Smooth muscle cell (in vitro differentiated cells): ENCODE measurements at regions not wholly inside any gene's neighbourhood (a gene's known extent, or its start where the extent isn't known, plus 50 kb on each side); places are given as distances from the start of the nearest gene placed in this dataset.

Experiments used
- DNase-seq: peaks from one replicate; lab custom pipeline; 2025; ENCODE audit not compliant: unreplicated experiment; lab: John Stamatoyannopoulos, UW
- H2AFZ ChIP-seq: fragments of 200-600 bp; sonication (generic); 2 replicates; pipeline ENCODE4 v1.6.0; 2016; ENCODE audit warnings: antibody characterized with exemption, low read depth, mild to moderate bottlenecking
- H3F3A ChIP-seq: fragments of 200-600 bp; sonication (generic); 2 replicates; pipeline ENCODE4 v1.6.0; 2017; ENCODE audit warnings: antibody characterized with exemption, low read depth
- H3K27ac ChIP-seq: fragments of 200-600 bp; sonication (generic); 2 replicates; pipeline ENCODE4 v1.5.1; 2016; ENCODE audit warnings: low read depth, mild to moderate bottlenecking
- H3K27me3 ChIP-seq: fragments of 200-600 bp; sonication (generic); 2 replicates; pipeline ENCODE4 v1.6.1; 2016; ENCODE audit warnings: low read depth, mild to moderate bottlenecking
- H3K36me3 ChIP-seq: fragments of 200-600 bp; sonication (generic); 2 replicates; pipeline ENCODE4 v1.5.1; 2016; ENCODE audit warnings: low read depth
- H3K4me1 ChIP-seq: fragments of 200-600 bp; sonication (generic); 2 replicates; pipeline ENCODE4 v1.5.1; 2016; ENCODE audit warnings: low read depth
- H3K4me2 ChIP-seq: fragments of 200-600 bp; sonication (generic); 2 replicates; pipeline ENCODE4 v1.6.0; 2016; ENCODE audit warnings: mild to moderate bottlenecking
- H3K4me3 ChIP-seq: fragments of 200-600 bp; sonication (generic); 2 replicates; pipeline ENCODE4 v1.5.1; 2016; ENCODE audit warnings: mild to moderate bottlenecking
- H3K79me2 ChIP-seq: fragments of 200-600 bp; sonication (generic); 2 replicates; pipeline ENCODE4 v1.6.0; 2016; ENCODE audit warnings: low read depth, mild to moderate bottlenecking
- H3K9ac ChIP-seq: fragments of 200-600 bp; sonication (generic); 2 replicates; pipeline ENCODE4 v1.6.0; 2016; ENCODE audit warnings: low read depth
- H3K9me3 ChIP-seq: fragments of 200-600 bp; sonication (generic); replicated peaks from 2 replicates; pipeline ENCODE4 v1.5.1; 2016; ENCODE audit warnings: low read depth
- H4K20me1 ChIP-seq: fragments of 200-600 bp; sonication (generic); 2 replicates; pipeline ENCODE4 v1.6.0; 2016; ENCODE audit warnings: low read depth
- CTCF ChIP-seq: fragments of 200-600 bp; sonication (generic); IDR thresholded peaks from 2 replicates; pipeline ENCODE4 v1.5.1; 2017; ENCODE audit warnings: borderline replicate concordance, mild to moderate bottlenecking, antibody characterized with exemption; ENCODE audit not compliant: insufficient read depth, poor library complexity, severe bottlenecking
- WGBS: methylation state at CpG from one replicate; pipeline ENCODE4 v1.1.7; 2016; ENCODE audit warnings: low lambda C conversion rate; 5-methylcytosine and 5-hydroxymethylcytosine counted together

GRCh38 chr13:42394711-42395085, 122.7 kb downstream of the AKAP11 start:
- no peaks in the 10 kb centered on the region for H3K79me2 ChIP-seq
- no peaks in the 10 kb centered on the region for H3K36me3 ChIP-seq
- no peaks in the 10 kb centered on the region for H3K27me3 ChIP-seq
- H2AFZ ChIP-seq = no peak overlapping the region
- H3K4me2 ChIP-seq = no peak overlapping the region
- DNase-seq = no peak
- peaks cover 4% of the 10 kb centered on the region for H3K4me1 ChIP-seq
- H3K9me3 ChIP-seq = no peaks in the 10 kb centered on the region
- H3K9ac ChIP-seq = no peak overlapping the region
- peaks cover 4% of the 10 kb centered on the region for H3F3A ChIP-seq
- no peak overlapping the region for H3K27ac ChIP-seq
- H3K4me3 ChIP-seq = no peak overlapping the region
- 100% methylated on average over 2 of the region's 2 CpGs for whole genome bisulfite sequencing
- no peak for TF ChIP-seq CTCF
- no peaks in the 10 kb centered on the region for H4K20me1 ChIP-seq

GRCh38 chr13:42395086-42395821, 123.3 kb downstream of the AKAP11 start:
- no peaks in the 10 kb centered on the region for H3K27me3 ChIP-seq
- WGBS = 86% methylated on average over 13 of the region's 13 CpGs
- no peak for DNase-seq
- TF ChIP-seq CTCF = no peak
- no peaks in the 10 kb centered on the region for H3K9me3 ChIP-seq
- no peak overlapping the region for H2AFZ ChIP-seq
- no peak overlapping the region for H3K4me2 ChIP-seq
- no peak overlapping the region for H3K27ac ChIP-seq
- H3K79me2 ChIP-seq = no peaks in the 10 kb centered on the region
- no peaks in the 10 kb centered on the region for H3K36me3 ChIP-seq
- H3K4me1 ChIP-seq = peaks cover 4% of the 10 kb centered on the region
- peaks cover 4% of the 10 kb centered on the region for H3F3A ChIP-seq
- no peaks in the 10 kb centered on the region for H4K20me1 ChIP-seq
- H3K9ac ChIP-seq = no peak overlapping the region
- H3K4me3 ChIP-seq = no peak overlapping the region

- peaks cover 4% of the 10 kb centered on the region for H3F3A ChIP-seq
- H3K9ac ChIP-seq = peak overlapping the region; percentile 25
- no peaks in the 10 kb centered on the region for H3K27me3 ChIP-seq
- WGBS = 73% methylated on average over 9 of the region's 9 CpGs
- no peak overlapping the region for H2AFZ ChIP-seq
- TF ChIP-seq CTCF = no peak
- no peaks in the 10 kb centered on the region for H3K79me2 ChIP-seq
- no peak overlapping the region for H3K4me2 ChIP-seq
- H3K4me1 ChIP-seq = peaks cover 4% of the 10 kb centered on the region
- H3K27ac ChIP-seq = peak overlapping the region; percentile 81
- no peaks in the 10 kb centered on the region for H3K9me3 ChIP-seq
- no peaks in the 10 kb centered on the region for H4K20me1 ChIP-seq
- no peak overlapping the region for H3K4me3 ChIP-seq
- H3K36me3 ChIP-seq = no peaks in the 10 kb centered on the region
- no peak for DNase-seq
These were observed 124.5 kb downstream of the AKAP11 start for GRCh38 chr13:42396501-42396900.
